ENCODE measurements at regions not wholly inside any gene's neighbourhood (a gene's known extent, or its start where the extent isn't known, plus 50 kb on each side); places are given as distances from the start of the nearest gene placed in this dataset.

DNA sequence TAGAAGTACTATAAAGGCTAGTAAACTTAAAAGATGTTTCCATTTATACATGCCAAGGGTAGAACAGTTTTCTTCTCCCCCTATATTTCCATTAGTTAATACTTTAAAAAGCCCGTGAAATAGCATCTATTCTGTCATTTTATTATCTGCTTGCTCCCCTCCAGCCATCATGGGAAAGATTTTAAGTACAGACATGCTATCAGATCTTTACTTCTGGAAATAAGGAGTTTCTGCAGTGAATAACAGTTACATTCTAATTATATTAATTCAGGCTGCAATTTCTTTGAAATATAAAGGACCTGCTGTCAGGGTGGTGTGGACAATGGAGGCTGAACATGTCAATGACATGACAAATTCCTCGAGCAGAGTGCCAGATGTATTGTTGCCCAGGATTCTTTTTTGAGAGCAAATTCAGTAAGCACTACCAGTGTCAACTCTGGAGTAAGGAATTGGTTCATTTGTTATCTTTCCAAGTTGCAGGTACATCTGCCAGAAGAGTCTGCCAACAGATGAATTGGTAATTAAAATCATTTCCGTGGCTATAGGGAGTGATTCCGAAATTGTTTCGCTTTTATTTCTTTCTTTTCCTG lies 151.3 kb downstream of the BTG1 start:
- no peak for DNase-seq

DNA sequence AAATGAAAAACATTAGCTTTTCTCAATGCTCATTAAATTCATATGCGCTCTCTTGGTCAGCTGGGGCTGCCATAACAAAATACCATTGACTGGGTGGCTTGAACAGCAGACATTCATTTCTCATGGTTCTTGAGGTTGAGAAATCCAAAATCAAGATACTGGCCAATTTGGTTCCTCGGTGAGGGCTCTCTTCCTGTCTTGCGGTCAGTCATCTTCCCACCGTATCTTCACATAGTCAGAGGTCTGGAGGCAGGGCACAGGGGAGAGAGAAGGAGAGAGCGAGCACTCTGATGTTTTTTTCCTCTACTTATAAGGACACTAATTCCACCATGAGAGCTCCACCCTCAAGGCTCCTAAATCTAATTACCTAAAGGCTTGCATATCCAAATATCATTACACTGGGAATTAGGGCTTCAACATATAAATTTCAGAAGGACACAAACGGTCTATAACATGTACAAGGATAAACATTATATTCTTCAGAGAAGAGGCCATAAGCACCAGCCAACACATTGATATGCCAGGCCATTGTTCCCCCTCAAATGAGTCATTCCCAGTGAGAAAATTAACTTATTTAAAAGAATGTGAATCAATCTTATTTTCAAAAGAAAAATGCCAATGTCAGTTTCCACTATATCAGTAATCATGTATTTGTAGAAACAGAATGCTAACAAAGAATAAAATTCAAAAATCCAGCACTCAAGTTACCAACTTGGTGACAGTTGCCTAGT lies 152.2 kb downstream of the BTG1 start:
- no peak for DNase-seq

- no peak for DNase-seq
Measured at GRCh38 chr12:91991399-91992187, 154.1 kb downstream of the BTG1 start.

DNA sequence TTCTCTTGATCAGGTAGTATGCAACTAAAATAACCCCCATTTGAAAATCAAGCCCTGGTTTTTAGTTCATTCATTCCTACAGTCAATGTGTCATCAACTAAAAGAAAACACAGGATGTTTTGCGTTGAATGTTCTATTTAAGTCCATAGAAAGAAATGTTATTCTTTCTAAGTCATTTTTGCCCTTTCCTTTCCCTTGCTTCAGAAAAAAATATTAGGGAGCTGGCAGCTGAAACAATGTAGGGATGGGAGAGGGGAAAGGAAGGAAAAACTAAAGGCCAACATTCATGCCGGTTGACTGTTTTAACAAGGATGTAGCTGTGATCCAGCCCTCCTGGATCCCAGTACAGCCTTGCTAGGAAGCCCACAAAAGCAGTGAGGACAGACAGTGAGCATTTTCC lies 155.1 kb downstream of the BTG1 start:
- DNase-seq = no peak

GRCh38 chr12:91989143-91989542 lies 156.5 kb downstream of the BTG1 start:
- no peak for DNase-seq

- DNase-seq = no peak
Measured at GRCh38 chr12:91988086-91988923, 157.3 kb downstream of the BTG1 start.

DNA sequence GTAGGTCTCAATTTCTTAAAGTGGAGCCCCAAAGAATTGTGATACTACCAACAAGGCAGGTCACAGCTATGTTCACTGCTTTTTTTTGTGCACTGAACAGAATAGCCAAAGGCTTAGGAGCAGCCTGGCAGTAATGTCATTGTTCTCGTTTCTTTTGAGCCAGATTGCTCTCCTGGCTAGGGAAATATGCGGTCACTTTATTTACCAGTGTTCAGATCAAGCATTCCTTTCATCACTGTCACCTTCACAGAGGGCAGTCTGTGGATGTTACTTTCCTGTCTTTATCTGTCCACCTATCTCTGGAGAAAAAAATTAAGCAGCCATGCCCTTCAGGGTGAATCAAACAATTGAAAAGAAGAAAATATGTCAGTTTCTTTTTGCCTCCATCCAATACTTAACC lies 159.6 kb downstream of the BTG1 start:
- DNase-seq = no peak

- DNase-seq = no peak
Measured at GRCh38 chr12:91985002-91985787, 160.5 kb downstream of the BTG1 start.

- DNase-seq = no peak
Measured at GRCh38 chr12:91984556-91984955, 161.1 kb downstream of the BTG1 start.

GRCh38 chr12:91983935-91984334 lies 161.7 kb downstream of the BTG1 start:
- no peak for DNase-seq

DNA sequence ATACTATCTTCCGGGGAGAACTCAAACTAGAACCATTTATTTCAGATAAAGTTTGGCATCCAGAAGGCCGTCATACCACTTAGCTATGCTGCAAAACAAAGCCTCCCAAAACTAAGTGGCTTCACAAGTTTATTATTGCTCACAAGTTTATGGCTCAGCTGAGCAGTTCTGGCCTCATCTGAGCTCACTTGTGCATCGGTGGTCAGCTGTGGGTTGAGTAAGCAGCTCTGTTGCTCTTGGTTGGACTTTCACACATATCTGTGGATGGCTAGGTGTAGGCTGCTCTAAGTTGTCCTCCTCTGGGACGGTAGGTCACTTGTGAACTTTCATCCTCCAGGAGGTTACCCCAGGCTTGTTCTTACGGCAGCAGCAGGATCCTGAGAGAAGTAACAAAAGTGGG lies 162.7 kb downstream of the BTG1 start:
- no peak for DNase-seq

DNA sequence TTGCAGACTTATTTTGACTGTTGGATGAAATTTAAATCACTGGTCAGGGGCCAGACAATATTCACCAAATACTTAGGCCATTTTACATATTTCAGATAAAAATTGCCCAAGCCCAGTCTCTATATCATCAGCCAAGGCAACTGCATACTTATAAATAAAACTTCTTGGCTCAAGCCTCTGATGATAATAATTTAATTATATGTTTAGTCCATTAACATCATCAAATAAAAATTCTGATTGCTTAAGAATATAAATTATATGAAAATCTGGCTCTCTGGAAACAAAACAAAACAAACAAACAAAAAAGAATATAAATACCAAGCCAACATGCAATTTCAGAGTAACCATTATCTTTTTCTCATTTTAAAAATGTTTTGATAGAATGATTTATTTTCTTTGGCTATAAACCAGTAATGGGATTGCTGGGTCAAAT lies 165.2 kb downstream of the BTG1 start:
- DNase-seq = no peak

GRCh38 chr12:91978143-91978542 lies 167.5 kb downstream of the BTG1 start:
- DNase-seq = no peak

GRCh38 chr12:91975891-91976290 lies 169.8 kb downstream of the BTG1 start:
- no peak for DNase-seq

- no peak for DNase-seq
Measured at GRCh38 chr12:91974541-91975085, 171.0 kb downstream of the BTG1 start.

DNA sequence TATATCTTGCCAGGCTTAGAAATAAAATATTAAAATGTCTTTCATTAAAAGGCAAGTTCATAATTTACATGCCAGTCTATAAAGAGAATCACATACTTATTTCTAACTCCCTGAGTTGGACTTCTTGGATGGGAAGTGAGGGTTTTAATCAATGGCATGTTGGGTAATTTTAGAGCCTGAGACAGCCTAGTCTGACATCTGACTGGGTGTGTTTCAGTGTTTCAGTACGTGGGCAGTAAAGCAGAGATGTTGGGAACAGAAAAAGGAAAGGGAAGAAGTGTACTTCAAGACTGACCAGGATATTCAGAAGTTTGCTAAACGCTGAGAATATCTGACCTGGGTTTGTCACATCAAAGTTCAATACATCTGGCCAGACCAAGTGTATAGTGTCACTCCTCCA lies 171.8 kb downstream of the BTG1 start:
- DNase-seq = no peak

DNA sequence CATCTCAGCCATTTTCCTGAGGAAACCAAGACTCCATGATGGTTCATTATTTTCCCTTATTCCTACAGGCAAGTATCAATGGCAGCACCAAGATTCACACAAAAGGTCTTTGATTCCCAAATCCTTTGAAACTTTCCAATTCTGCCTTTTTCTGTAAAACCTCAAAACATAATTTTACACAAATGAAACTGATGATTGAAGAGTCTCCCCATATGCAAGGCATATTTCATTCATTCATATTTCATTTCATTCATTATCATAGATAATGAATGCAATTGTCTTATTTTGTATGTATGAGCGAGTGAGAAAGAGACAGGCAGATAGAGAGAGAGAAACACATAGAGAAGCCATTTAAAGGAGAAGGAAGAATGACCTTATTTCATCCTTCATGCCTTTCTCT lies 172.8 kb downstream of the BTG1 start:
- DNase-seq = no peak

GRCh38 chr12:91968777-91969171 lies 176.9 kb downstream of the BTG1 start:
- DNase-seq = no peak

DNA sequence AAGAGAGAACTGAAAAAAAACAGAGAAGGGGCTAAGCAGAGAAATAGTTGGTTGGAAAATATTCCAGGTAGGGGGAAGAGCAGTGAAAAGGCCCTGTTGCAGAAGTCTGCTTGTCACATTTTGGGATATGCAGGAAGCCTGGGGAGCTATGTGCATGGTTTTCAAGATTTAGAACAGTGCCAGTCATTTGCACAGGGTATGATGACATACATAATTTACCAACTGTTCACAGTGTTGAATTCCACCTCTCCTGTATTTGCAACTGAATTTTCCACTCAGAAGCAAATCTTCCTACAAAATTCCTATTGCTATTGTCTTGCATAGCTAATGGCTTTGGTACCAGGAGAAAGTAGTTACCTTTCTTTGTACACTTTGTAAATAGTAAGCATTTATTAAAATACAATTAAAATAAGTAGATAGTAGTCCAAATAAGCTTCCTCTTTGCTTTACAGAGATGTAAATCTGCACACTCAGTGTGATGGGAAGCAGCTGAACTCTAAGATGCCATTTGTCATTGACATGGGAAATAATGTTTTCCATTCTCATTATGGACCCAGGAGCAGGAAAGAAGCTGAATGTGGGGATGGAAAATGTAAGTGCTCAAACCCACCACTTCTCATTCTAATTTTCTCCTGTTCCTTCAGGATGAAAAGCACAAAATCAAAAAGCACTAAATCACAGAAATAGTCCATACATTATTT lies 177.4 kb downstream of the BTG1 start:
- no peak for DNase-seq

- no peak for DNase-seq
Measured at GRCh38 chr12:91967590-91967989, 178.1 kb downstream of the BTG1 start.

- no peak for DNase-seq
Measured at GRCh38 chr12:91965781-91966180, 179.9 kb downstream of the BTG1 start.
